ENCODE measurements at regions not wholly inside any gene's neighbourhood (a gene's known extent, or its start where the extent isn't known, plus 50 kb on each side); places are given as distances from the start of the nearest gene placed in this dataset.

- no peak for TF ChIP-seq CTCF (IDR thresholded peaks at IDR 0.05)
- no peaks in the 10 kb centered on the region for H3K36me3 Mint-ChIP-seq (ENCODE audit: low read depth)
- H3K27ac Mint-ChIP-seq, result no peak overlapping the region
- H3K4me3 Mint-ChIP-seq, result no peak overlapping the region
- peaks cover 54% of the 10 kb centered on the region for H3K4me1 Mint-ChIP-seq
- no peak for DNase-seq
- no peaks in the 10 kb centered on the region for H3K9me3 Mint-ChIP-seq
- H3K27me3 Mint-ChIP-seq (ENCODE audit: low read depth, poor library complexity), result peaks cover 50% of the 10 kb centered on the region
These were observed 66.9 kb upstream of the TNRC6C start for GRCh38 chr17:77891602-77892001.

- peaks cover 50% of the 10 kb centered on the region for H3K4me1 Mint-ChIP-seq
- no peak for DNase-seq
- H3K27ac Mint-ChIP-seq, result no peak overlapping the region
- H3K9me3 Mint-ChIP-seq, result no peaks in the 10 kb centered on the region
- TF ChIP-seq CTCF (IDR thresholded peaks at IDR 0.05), result no peak
- H3K4me3 Mint-ChIP-seq, result peak overlapping the region; percentile 28
- no peaks in the 10 kb centered on the region for H3K36me3 Mint-ChIP-seq (ENCODE audit: low read depth)
- peaks cover 46% of the 10 kb centered on the region for H3K27me3 Mint-ChIP-seq (ENCODE audit: low read depth, poor library complexity)
These were observed 66.5 kb upstream of the TNRC6C start for GRCh38 chr17:77892031-77892430.

GRCh38 chr17:77892469-77893143, 65.9 kb upstream of the TNRC6C start:
- Mint-ChIP-seq H3K27me3 (ENCODE audit: low read depth, poor library complexity) (peaks cover 40% of the 10 kb centered on the region), H3K36me3 (ENCODE audit: low read depth) (no peaks in the 10 kb centered on the region), H3K27ac (peak overlapping the region; percentile 25), H3K9me3 (no peaks in the 10 kb centered on the region), H3K4me3 (peak overlapping the region; percentile 28), H3K4me1 (peaks cover 44% of the 10 kb centered on the region)
- peak; percentile 65 for TF ChIP-seq CTCF (IDR thresholded peaks at IDR 0.05)
- peak; percentile 69 for DNase-seq

GRCh38 chr17:77893144-77894044, 65.1 kb upstream of the TNRC6C start:
- no peak overlapping the region for H3K4me3 Mint-ChIP-seq
- H3K9me3 Mint-ChIP-seq, result no peaks in the 10 kb centered on the region
- no peak for TF ChIP-seq CTCF (IDR thresholded peaks at IDR 0.05)
- H3K27me3 Mint-ChIP-seq (ENCODE audit: low read depth, poor library complexity), result peaks cover 32% of the 10 kb centered on the region
- DNase-seq, result no peak
- H3K36me3 Mint-ChIP-seq (ENCODE audit: low read depth), result no peaks in the 10 kb centered on the region
- H3K27ac Mint-ChIP-seq, result no peak overlapping the region
- peaks cover 36% of the 10 kb centered on the region for H3K4me1 Mint-ChIP-seq

GRCh38 chr17:77894126-77894956, 64.2 kb upstream of the TNRC6C start:
- no peak for TF ChIP-seq CTCF (IDR thresholded peaks at IDR 0.05)
- no peak for DNase-seq
- Mint-ChIP-seq H3K4me3 (no peak overlapping the region), H3K4me1 (peaks cover 28% of the 10 kb centered on the region), H3K27me3 (ENCODE audit: low read depth, poor library complexity) (peaks cover 23% of the 10 kb centered on the region), H3K36me3 (ENCODE audit: low read depth) (no peaks in the 10 kb centered on the region), H3K9me3 (no peaks in the 10 kb centered on the region), H3K27ac (no peak overlapping the region)
